GM23338 (cell line): ENCODE measurements at regions not wholly inside any gene's neighbourhood (a gene's known extent, or its start where the extent isn't known, plus 50 kb on each side); places are given as distances from the start of the nearest gene placed in this dataset.

Experiments used
- ATAC-seq: fragments of 200-7000 bp; cut with Tn5 transposase; 3 replicates; pipeline ENCODE4 v1.9.1; 2020
- DNase-seq: peaks from one replicate; pipeline ENCODE4 v3.0.0-alpha.2; 2015; ENCODE audit warnings: low spot score
- H2AFZ ChIP-seq: fragments of 200-600 bp; sonication (generic); 2 replicates; pipeline ENCODE4 v1.8.0; 2016; ENCODE audit warnings: antibody characterized with exemption, mild to moderate bottlenecking, moderate library complexity
- H3F3A ChIP-seq: fragments of 200-600 bp; sonication (generic); replicated peaks from 2 replicates; pipeline ENCODE4 v1.8.0; 2017; ENCODE audit warnings: antibody characterized with exemption, mixed run types, low read depth
- H3K27ac ChIP-seq: fragments of 200-600 bp; sonication (generic); 2 replicates; pipeline ENCODE4 v1.6.1; 2016; ENCODE audit warnings: low read depth
- H3K27me3 ChIP-seq: fragments of 200-600 bp; sonication (generic); 2 replicates; pipeline ENCODE4 v1.8.0; 2016; ENCODE audit warnings: mild to moderate bottlenecking, mixed run types, moderate library complexity; ENCODE audit not compliant: insufficient read depth
- H3K36me3 ChIP-seq: fragments of 200-600 bp; sonication (generic); 2 replicates; pipeline ENCODE4 v1.8.0; 2016; ENCODE audit warnings: mild to moderate bottlenecking; ENCODE audit not compliant: insufficient read depth
- H3K4me1 ChIP-seq: fragments of 200-600 bp; sonication (generic); 2 replicates; pipeline ENCODE4 v1.8.0; 2016; ENCODE audit warnings: mild to moderate bottlenecking, moderate library complexity; ENCODE audit not compliant: insufficient read depth
- H3K4me2 ChIP-seq: fragments of 200-600 bp; sonication (generic); 2 replicates; pipeline ENCODE4 v1.7.1; 2017; ENCODE audit warnings: mixed run types
- H3K4me3 ChIP-seq: fragments of 200-600 bp; sonication (generic); 2 replicates; pipeline ENCODE4 v1.6.1; 2016; ENCODE audit warnings: mixed run types
- H3K79me2 ChIP-seq: fragments of 200-600 bp; sonication (generic); replicated peaks from 2 replicates; pipeline ENCODE4 v1.8.0; 2017; ENCODE audit warnings: mild to moderate bottlenecking; ENCODE audit not compliant: insufficient read depth
- H3K9me2 ChIP-seq: fragments of 200-600 bp; sonication (generic); 2 replicates; pipeline ENCODE4 v1.8.0; 2017; ENCODE audit not compliant: insufficient read depth
- H4K20me1 ChIP-seq: fragments of 200-600 bp; sonication (generic); replicated peaks from 2 replicates; pipeline ENCODE4 v1.8.0; 2017; ENCODE audit warnings: mild to moderate bottlenecking; ENCODE audit not compliant: insufficient read depth
- H3K27ac Mint-ChIP-seq: 2 replicates; pipeline ENCODE4 v1.8.0; 2020; ENCODE audit warnings: inconsistent platforms, mild to moderate bottlenecking, moderate library complexity, mixed read lengths
- H3K27me3 Mint-ChIP-seq: 3 replicates; pipeline ENCODE4 v1.8.0; 2022; ENCODE audit warnings: low read depth, mild to moderate bottlenecking, moderate library complexity, mixed read lengths, inconsistent platforms; ENCODE audit not compliant: insufficient read depth, poor library complexity
- H3K36me3 Mint-ChIP-seq: 3 replicates; pipeline ENCODE4 v1.8.0; 2021; ENCODE audit warnings: low read depth, mild to moderate bottlenecking, inconsistent platforms, moderate library complexity, mixed read lengths
- H3K4me1 Mint-ChIP-seq: 3 replicates; pipeline ENCODE4 v1.8.0; 2020; ENCODE audit warnings: mild to moderate bottlenecking, inconsistent platforms, mixed read lengths
- H3K4me3 Mint-ChIP-seq: 3 replicates; pipeline ENCODE4 v1.8.0; 2021; ENCODE audit warnings: moderate library complexity, mild to moderate bottlenecking, inconsistent platforms, mixed read lengths
- H3K9me3 Mint-ChIP-seq: 3 replicates; pipeline ENCODE4 v1.8.0; 2020; ENCODE audit warnings: moderate library complexity, mild to moderate bottlenecking, inconsistent platforms, mixed read lengths
- CREB1 ChIP-seq: fragments of 250-450 bp; sonication (Bioruptor Pico); IDR thresholded peaks from 2 replicates; pipeline ENCODE4 v1.5.0; 2020; ENCODE audit warnings: low read depth, mild to moderate bottlenecking, moderate library complexity
- CTCF ChIP-seq, 2 experiments: fragments of 200-600 bp in 1 of 2; sonication (generic) in 1 of 2; conservative IDR thresholded peaks; 2 replicates each; pipeline versions ENCODE4 v1.5.1 to v1.6.1; 2016 to 2017; ENCODE audit warnings: antibody characterized with exemption in 2 of 2, low read depth in 2 of 2, mild to moderate bottlenecking in 2 of 2, moderate library complexity in 1 of 2
- ETS1 ChIP-seq: IDR thresholded peaks from 2 replicates; pipeline ENCODE4 v1.6.1; 2016; ENCODE audit warnings: antibody characterized with exemption
- EZH2 ChIP-seq: fragments of 200-600 bp; sonication (generic); IDR thresholded peaks from one replicate; pipeline ENCODE4 v1.8.0; 2017; ENCODE audit warnings: antibody characterized with exemption, mild to moderate bottlenecking, low read depth; ENCODE audit not compliant: unreplicated experiment
- EZH2phosphoT487 ChIP-seq: fragments of 200-600 bp; sonication (generic); IDR thresholded peaks from one replicate; pipeline ENCODE4 v1.8.1; 2018; ENCODE audit warnings: antibody characterized with exemption; ENCODE audit not compliant: unreplicated experiment
- JUNB ChIP-seq: IDR thresholded peaks from one replicate; pipeline ENCODE4 v1.6.1; 2016; ENCODE audit warnings: antibody characterized with exemption; ENCODE audit not compliant: unreplicated experiment
- NANOG ChIP-seq: IDR thresholded peaks from 2 replicates; pipeline ENCODE4 v1.6.1; 2016; ENCODE audit warnings: antibody characterized with exemption, borderline replicate concordance
- POLR2AphosphoS5 ChIP-seq: IDR thresholded peaks from 2 replicates; pipeline ENCODE4 v1.6.1; 2016; ENCODE audit warnings: antibody characterized with exemption, low read depth
- STAT1 ChIP-seq: IDR thresholded peaks from one replicate; pipeline ENCODE4 v1.6.1; 2016; ENCODE audit warnings: antibody characterized with exemption; ENCODE audit not compliant: unreplicated experiment
- ZNF114 ChIP-seq: fragments of 250-450 bp; sonication (Bioruptor Pico); IDR thresholded peaks from 2 replicates; pipeline ENCODE4 v1.5.0; 2020; ENCODE audit warnings: mild to moderate bottlenecking, moderate library complexity
- ZNF331 ChIP-seq: fragments of 250-450 bp; sonication (Bioruptor Pico); IDR thresholded peaks from 2 replicates; pipeline ENCODE4 v1.5.0; 2020; ENCODE audit warnings: low read depth, mild to moderate bottlenecking, moderate library complexity
- ZNF462 ChIP-seq: fragments of 250-450 bp; sonication (Bioruptor Pico); IDR thresholded peaks from 2 replicates; pipeline ENCODE4 v1.5.0; 2020; ENCODE audit warnings: mild to moderate bottlenecking, moderate library complexity
- TF ChIP-seq, protein P1 (sequence below): IDR thresholded peaks from one replicate; pipeline ENCODE4 v1.6.1; 2018; ENCODE audit warnings: antibody characterized with exemption; ENCODE audit not compliant: unreplicated experiment

- TF ChIP-seq STAT1 (no peak), ETS1 (no peak), ZNF462 (CRISPR knock-in tag) (no peak), CTCF (conservative IDR thresholded peaks at IDR 0.05; ENCODE audit: low read depth in 2 of 2) (no peak), JUNB (no peak), EZH2 (no peak), POLR2AphosphoS5 (no peak), ZNF114 (CRISPR knock-in tag) (no peak), CREB1 (CRISPR knock-in tag) (no peak), ZNF331 (no peak), NANOG (no peak), EZH2phosphoT487 (no peak)
- TF ChIP-seq, protein P1, sequence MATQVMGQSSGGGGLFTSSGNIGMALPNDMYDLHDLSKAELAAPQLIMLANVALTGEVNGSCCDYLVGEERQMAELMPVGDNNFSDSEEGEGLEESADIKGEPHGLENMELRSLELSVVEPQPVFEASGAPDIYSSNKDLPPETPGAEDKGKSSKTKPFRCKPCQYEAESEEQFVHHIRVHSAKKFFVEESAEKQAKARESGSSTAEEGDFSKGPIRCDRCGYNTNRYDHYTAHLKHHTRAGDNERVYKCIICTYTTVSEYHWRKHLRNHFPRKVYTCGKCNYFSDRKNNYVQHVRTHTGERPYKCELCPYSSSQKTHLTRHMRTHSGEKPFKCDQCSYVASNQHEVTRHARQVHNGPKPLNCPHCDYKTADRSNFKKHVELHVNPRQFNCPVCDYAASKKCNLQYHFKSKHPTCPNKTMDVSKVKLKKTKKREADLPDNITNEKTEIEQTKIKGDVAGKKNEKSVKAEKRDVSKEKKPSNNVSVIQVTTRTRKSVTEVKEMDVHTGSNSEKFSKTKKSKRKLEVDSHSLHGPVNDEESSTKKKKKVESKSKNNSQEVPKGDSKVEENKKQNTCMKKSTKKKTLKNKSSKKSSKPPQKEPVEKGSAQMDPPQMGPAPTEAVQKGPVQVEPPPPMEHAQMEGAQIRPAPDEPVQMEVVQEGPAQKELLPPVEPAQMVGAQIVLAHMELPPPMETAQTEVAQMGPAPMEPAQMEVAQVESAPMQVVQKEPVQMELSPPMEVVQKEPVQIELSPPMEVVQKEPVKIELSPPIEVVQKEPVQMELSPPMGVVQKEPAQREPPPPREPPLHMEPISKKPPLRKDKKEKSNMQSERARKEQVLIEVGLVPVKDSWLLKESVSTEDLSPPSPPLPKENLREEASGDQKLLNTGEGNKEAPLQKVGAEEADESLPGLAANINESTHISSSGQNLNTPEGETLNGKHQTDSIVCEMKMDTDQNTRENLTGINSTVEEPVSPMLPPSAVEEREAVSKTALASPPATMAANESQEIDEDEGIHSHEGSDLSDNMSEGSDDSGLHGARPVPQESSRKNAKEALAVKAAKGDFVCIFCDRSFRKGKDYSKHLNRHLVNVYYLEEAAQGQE = no peak
These were observed 198.6 kb upstream of the HMCN1 start for GRCh38 chr1:185535621-185536020.

More at GRCh38 chr1:185535621-185536020, 198.6 kb upstream of the HMCN1 start:
- peaks cover 10% of the 10 kb centered on the region for H3K9me2 ChIP-seq
- no peaks in the 10 kb centered on the region for H4K20me1 ChIP-seq
- H3K9me3 Mint-ChIP-seq = no peaks in the 10 kb centered on the region; the same call in 2 of the 3 replicates
- no peaks in the 10 kb centered on the region for H3K36me3 ChIP-seq
- H3K4me1 Mint-ChIP-seq = peaks cover 51% of the 10 kb centered on the region
- no peak overlapping the region for H3K27ac ChIP-seq
- no peak for ATAC-seq
- H3K27me3 Mint-ChIP-seq = peaks cover 7% of the 10 kb centered on the region
- H3K27ac Mint-ChIP-seq = no peak overlapping the region
- H3K27me3 ChIP-seq = no peaks in the 10 kb centered on the region
- peaks cover 27% of the 10 kb centered on the region for H3K4me1 ChIP-seq
- H3K4me3 ChIP-seq = no peak overlapping the region
- H3K36me3 Mint-ChIP-seq = peaks cover 15% of the 10 kb centered on the region
- no peaks in the 10 kb centered on the region for H3K79me2 ChIP-seq
- H3K4me3 Mint-ChIP-seq = no peak overlapping the region
- no peaks in the 10 kb centered on the region for H3F3A ChIP-seq
- H2AFZ ChIP-seq = no peak overlapping the region
- H3K4me2 ChIP-seq = no peak overlapping the region
- no peak for DNase-seq
